ENCODE measurements at regions not wholly inside any gene's neighbourhood (a gene's known extent, or its start where the extent isn't known, plus 50 kb on each side); places are given as distances from the start of the nearest gene placed in this dataset.

DNA sequence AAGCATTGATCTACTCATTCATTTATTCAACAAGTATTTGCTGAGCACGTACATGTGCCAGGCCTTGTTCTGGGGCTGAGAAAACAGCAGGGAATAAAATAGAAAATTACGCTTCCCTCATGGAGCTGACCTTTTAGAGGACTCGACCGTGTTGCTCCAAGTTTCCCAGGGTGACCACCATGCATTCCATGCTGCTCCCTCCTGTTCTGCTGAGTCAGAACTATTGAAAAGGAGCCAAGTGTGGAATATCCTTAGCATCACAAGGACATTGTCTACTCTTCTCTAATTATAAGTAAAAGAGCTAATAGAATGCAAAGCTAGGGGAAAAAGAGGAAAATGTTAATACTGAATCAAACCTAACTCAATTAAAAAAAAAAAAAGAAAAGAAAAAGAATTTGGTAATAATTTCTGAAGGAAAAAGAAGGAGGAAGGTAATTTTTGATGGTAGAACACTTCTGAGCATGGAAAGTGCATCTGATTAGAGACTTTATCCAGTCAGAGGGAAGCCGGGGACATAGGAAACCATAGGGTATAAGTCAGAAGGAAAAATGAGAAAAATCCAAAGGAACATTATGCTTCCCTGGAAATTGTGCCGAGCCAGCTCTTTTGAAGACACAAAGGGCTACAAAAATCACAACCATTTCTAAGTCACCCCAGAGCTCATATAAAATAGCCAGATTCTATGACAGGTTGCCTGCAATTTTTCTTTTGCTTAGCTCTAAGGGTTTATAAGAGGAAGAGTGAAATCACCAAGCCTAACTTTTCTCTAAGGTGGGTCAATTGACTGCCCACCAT, 339.4 kb downstream of the RND3 start:
- no peak for TF ChIP-seq POLR2A (IDR thresholded peaks at IDR 0.05)
- TF ChIP-seq, protein P1, sequence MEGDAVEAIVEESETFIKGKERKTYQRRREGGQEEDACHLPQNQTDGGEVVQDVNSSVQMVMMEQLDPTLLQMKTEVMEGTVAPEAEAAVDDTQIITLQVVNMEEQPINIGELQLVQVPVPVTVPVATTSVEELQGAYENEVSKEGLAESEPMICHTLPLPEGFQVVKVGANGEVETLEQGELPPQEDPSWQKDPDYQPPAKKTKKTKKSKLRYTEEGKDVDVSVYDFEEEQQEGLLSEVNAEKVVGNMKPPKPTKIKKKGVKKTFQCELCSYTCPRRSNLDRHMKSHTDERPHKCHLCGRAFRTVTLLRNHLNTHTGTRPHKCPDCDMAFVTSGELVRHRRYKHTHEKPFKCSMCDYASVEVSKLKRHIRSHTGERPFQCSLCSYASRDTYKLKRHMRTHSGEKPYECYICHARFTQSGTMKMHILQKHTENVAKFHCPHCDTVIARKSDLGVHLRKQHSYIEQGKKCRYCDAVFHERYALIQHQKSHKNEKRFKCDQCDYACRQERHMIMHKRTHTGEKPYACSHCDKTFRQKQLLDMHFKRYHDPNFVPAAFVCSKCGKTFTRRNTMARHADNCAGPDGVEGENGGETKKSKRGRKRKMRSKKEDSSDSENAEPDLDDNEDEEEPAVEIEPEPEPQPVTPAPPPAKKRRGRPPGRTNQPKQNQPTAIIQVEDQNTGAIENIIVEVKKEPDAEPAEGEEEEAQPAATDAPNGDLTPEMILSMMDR (IDR thresholded peaks at IDR 0.05), result no peak

Data from esophagus squamous epithelium (tissue), 4 donors.